HEK293T (cell line): ENCODE measurements at regions not wholly inside any gene's neighbourhood (a gene's known extent, or its start where the extent isn't known, plus 50 kb on each side); places are given as distances from the start of the nearest gene placed in this dataset.

Experiments
- BHLHE40 ChIP-seq: fragments of 450-650 bp; IDR thresholded peaks from 2 replicates; pipeline ENCODE4 v1.6.1; 2016; ENCODE audit warnings: mild to moderate bottlenecking, moderate library complexity, borderline replicate concordance
- FOXA1 ChIP-seq: fragments of 450-650 bp; IDR thresholded peaks from 2 replicates; pipeline ENCODE4 v1.6.1; 2016; ENCODE audit warnings: mild to moderate bottlenecking
- HDGF ChIP-seq: fragments of 450-650 bp; IDR thresholded peaks from 2 replicates; pipeline ENCODE4 v1.6.1; 2017; ENCODE audit warnings: antibody characterized with exemption, borderline replicate concordance
- L3MBTL2 ChIP-seq: fragments of 450-650 bp; conservative IDR thresholded peaks from 2 replicates; pipeline ENCODE4 v1.6.1; 2016; ENCODE audit warnings: mild to moderate bottlenecking
- SP1 ChIP-seq: fragments of 450-650 bp; IDR thresholded peaks from 2 replicates; pipeline ENCODE4 v1.6.1; 2017
- TARDBP ChIP-seq: fragments of 450-650 bp; IDR thresholded peaks from 2 replicates; pipeline ENCODE4 v1.6.1; 2016

GRCh38 chrX:63281465-63281864 is 69.7 kb downstream of the SPIN4 start:
- TF ChIP-seq L3MBTL2 = no peak
- TF ChIP-seq HDGF = no peak
- TF ChIP-seq FOXA1 = no peak
- TF ChIP-seq BHLHE40 = no peak
- TF ChIP-seq TARDBP = no peak
- TF ChIP-seq SP1 = no peak
